ENCODE measurements at regions not wholly inside any gene's neighbourhood (a gene's known extent, or its start where the extent isn't known, plus 50 kb on each side); places are given as distances from the start of the nearest gene placed in this dataset.

DNA sequence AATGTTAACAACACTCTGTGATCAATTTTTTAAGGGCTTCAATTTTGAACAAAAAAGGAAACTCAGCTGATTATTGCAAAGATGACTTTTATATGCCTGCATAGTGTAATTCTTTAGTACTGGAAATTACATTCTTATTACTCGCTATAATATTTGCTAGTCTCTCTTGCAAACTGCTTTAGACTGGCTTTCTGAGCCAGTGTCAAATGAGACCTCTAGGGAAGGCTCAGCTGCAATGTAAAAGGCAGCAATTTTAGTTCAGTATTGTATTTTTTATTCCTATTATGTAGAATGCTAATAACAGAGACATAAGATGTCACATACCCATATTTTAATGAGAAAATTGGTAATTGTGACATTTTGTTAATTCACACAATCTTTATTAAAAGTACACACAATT lies 338.1 kb upstream of the LYPLAL1 start:
- Histone ChIP-seq H2AFZ (ENCODE audit: low read depth, low read length) (no peak overlapping the region), H3K27ac (ENCODE audit: extremely low read depth, low read depth, low read length) (no peak overlapping the region), H3K27me3 (ENCODE audit: control insufficient read depth in 2 of 2, insufficient read depth in 2 of 2, low read length in 2 of 2) (no peaks in the 10 kb centered on the region), H3K36me3 (ENCODE audit: control insufficient read depth, insufficient read depth, low read length) (no peaks in the 10 kb centered on the region), H3K9me1 (ENCODE audit: control insufficient read depth, insufficient read depth, low read length) (no peaks in the 10 kb centered on the region), H4K20me1 (replicated peaks; ENCODE audit: control insufficient read depth, insufficient read depth, low read length) (no peaks in the 10 kb centered on the region), H3K4me1 (replicated peaks in 1 of 2; ENCODE audit: control insufficient read depth in 2 of 2, insufficient read depth in 2 of 2, low read length in 2 of 2) (no peaks in the 10 kb centered on the region), H3K4me3 (no peak overlapping the region), H3K4me2 (ENCODE audit: insufficient read depth, low read length) (no peak overlapping the region), H3K9ac (ENCODE audit: insufficient read depth in 1 of 2, low read depth in 2 of 2, low read length in 2 of 2) (no peak overlapping the region), H3K9me3 (replicated peaks; ENCODE audit: control insufficient read depth, insufficient read depth, low read depth, low read length) (no peaks in the 10 kb centered on the region), H3K79me2 (ENCODE audit: control insufficient read depth, insufficient read depth, low read length) (no peaks in the 10 kb centered on the region)
- in situ Hi-C loops (cut with MboI), result no loop called here
- POLR2A ChIA-PET, result no interaction called here
- CTCF ChIA-PET (ENCODE audit: low intra/inter-chr PET ratio), result no interaction called here
- intact Hi-C loops (cut with micrococcal nuclease), result no loop called here
- 0% methylated on average over 1 of the region's 1 CpG for WGBS (ENCODE audit: insufficient coverage, low coverage, missing lambda C conversion rate)
- no TSS peak for BruUV-seq (replicated peaks)
- FAIRE-seq (no peak), ATAC-seq (no peak), DNase-seq (ENCODE audit: extremely low read depth in 1 of 4, low spot score in 3 of 4) (no peak)
- TF ChIP-seq MGA (IDR thresholded peaks at IDR 0.05) (no peak), MBD2 (IDR thresholded peaks at IDR 0.05; ENCODE audit: borderline replicate concordance, low read depth) (no peak), E2F3 (CRISPR knock-in tag; IDR thresholded peaks at IDR 0.05) (no peak), PYGO2 (tag; IDR thresholded peaks at IDR 0.05) (no peak), KDM2B (CRISPR knock-in tag; IDR thresholded peaks at IDR 0.05) (no peak), YY1 (IDR thresholded peaks at IDR 0.05; ENCODE audit: borderline replicate concordance in 1 of 3, control insufficient read depth in 1 of 3, extremely low read depth in 1 of 3, insufficient read depth in 3 of 3, insufficient read length in 1 of 3, insufficient replicate concordance in 2 of 3, low read depth in 1 of 3, low read length in 2 of 3) (no peak), TCF7L2 (IDR thresholded peaks at IDR 0.05; ENCODE audit: low read depth, low read length) (no peak), NONO (IDR thresholded peaks at IDR 0.05; ENCODE audit: low read depth in 2 of 2, low read length in 1 of 2) (no peak), DEAF1 (CRISPR knock-in tag; IDR thresholded peaks at IDR 0.05) (no peak), ZBTB8A (IDR thresholded peaks at IDR 0.05; ENCODE audit: partially characterized antibody) (no peak)
